ENCODE measurements at regions not wholly inside any gene's neighbourhood (a gene's known extent, or its start where the extent isn't known, plus 50 kb on each side); places are given as distances from the start of the nearest gene placed in this dataset.

DNA sequence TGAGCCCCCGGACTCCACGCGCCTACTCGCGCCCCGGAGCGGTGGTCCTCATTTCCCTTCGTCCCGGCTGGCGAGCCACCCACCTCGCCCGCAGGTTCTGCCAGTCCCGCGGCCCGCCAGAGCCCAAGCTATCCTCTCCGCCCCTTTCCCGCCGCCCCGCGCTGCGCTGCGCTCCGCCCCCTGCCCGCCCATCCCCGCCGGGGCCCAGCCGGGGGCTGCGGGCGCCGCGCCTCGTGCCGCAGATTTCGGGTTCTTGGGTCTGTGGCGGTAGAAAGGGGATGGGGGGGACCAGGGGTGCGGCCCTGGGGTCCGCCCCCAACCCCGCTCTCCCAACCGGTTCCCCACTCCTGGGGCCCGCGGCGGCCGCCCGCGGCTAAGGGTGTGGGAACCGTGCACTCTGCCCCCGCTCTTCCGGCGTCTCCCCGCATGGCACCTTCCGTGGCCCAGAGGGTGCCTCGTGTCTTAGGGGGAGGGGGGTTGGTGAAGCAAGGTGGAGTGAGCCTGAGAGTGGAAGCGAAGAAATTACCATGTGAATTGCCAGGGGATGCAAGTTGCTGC, 650.8 kb upstream of the DIPK2B start:
- TF ChIP-seq, protein P1, sequence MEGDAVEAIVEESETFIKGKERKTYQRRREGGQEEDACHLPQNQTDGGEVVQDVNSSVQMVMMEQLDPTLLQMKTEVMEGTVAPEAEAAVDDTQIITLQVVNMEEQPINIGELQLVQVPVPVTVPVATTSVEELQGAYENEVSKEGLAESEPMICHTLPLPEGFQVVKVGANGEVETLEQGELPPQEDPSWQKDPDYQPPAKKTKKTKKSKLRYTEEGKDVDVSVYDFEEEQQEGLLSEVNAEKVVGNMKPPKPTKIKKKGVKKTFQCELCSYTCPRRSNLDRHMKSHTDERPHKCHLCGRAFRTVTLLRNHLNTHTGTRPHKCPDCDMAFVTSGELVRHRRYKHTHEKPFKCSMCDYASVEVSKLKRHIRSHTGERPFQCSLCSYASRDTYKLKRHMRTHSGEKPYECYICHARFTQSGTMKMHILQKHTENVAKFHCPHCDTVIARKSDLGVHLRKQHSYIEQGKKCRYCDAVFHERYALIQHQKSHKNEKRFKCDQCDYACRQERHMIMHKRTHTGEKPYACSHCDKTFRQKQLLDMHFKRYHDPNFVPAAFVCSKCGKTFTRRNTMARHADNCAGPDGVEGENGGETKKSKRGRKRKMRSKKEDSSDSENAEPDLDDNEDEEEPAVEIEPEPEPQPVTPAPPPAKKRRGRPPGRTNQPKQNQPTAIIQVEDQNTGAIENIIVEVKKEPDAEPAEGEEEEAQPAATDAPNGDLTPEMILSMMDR (IDR thresholded peaks at IDR 0.05; ENCODE audit: low read length): no peak
- no peak for TF ChIP-seq EZH2 (IDR thresholded peaks at IDR 0.05; ENCODE audit: borderline replicate concordance, low read length)

Measured in OCI-LY1 (cell line).